ENCODE measurements at regions not wholly inside any gene's neighbourhood (a gene's known extent, or its start where the extent isn't known, plus 50 kb on each side); places are given as distances from the start of the nearest gene placed in this dataset.

GRCh38 chr17:36761203-36761950 is 160.0 kb downstream of the MRM1 start:
- DNase-seq (no peak), ATAC-seq (replicated peaks) (no peak)
- no peak overlapping the region for H3K27ac Mint-ChIP-seq
- no peaks in the 10 kb centered on the region for H3K36me3 Mint-ChIP-seq (ENCODE audit: insufficient read depth)
- peaks cover 3 to 4% of the 10 kb centered on the region in 2 donors for H3K27me3 Mint-ChIP-seq
- H3K9me3 Mint-ChIP-seq: no peaks in the 10 kb centered on the region
- no peak overlapping the region for H3K4me3 Mint-ChIP-seq
- peaks cover 8 to 9% of the 10 kb centered on the region in 2 donors for H3K4me1 Mint-ChIP-seq (ENCODE audit: low read depth in 2 of 2)

- Mint-ChIP-seq H3K27me3 (peaks cover 13 to 34% of the 10 kb centered on the region in 2 donors), H3K4me1 (ENCODE audit: low read depth in 2 of 2) (peaks cover 8 to 9% of the 10 kb centered on the region in 2 donors), H3K27ac (no peak overlapping the region), H3K36me3 (ENCODE audit: insufficient read depth) (no peaks in the 10 kb centered on the region), H3K4me3 (no peak overlapping the region), H3K9me3 (no peaks in the 10 kb centered on the region)
- no peak for DNase-seq
- no peak for ATAC-seq (replicated peaks)
Measured at GRCh38 chr17:36765436-36766043, 164.2 kb downstream of the MRM1 start.

- DNase-seq (no peak), ATAC-seq (replicated peaks) (no peak)
- no peak overlapping the region for H3K27ac Mint-ChIP-seq
- no peak overlapping the region for H3K4me3 Mint-ChIP-seq
- peaks cover 31 to 56% of the 10 kb centered on the region in 2 donors for H3K27me3 Mint-ChIP-seq
- H3K9me3 Mint-ChIP-seq: no peaks in the 10 kb centered on the region
- H3K4me1 Mint-ChIP-seq (ENCODE audit: low read depth in 2 of 2): peaks cover 4% of the 10 kb centered on the region in 2 donors
- no peaks in the 10 kb centered on the region for H3K36me3 Mint-ChIP-seq (ENCODE audit: insufficient read depth)
Measured at GRCh38 chr17:36768394-36768793, 167.0 kb downstream of the MRM1 start.

- peaks cover 39 to 76% of the 10 kb centered on the region in 2 donors for H3K27me3 Mint-ChIP-seq
- H3K9me3 Mint-ChIP-seq: peaks cover 0 to 1% of the 10 kb centered on the region in 2 donors
- no peak overlapping the region for H3K27ac Mint-ChIP-seq
- H3K4me1 Mint-ChIP-seq (ENCODE audit: low read depth in 2 of 2): no peaks in the 10 kb centered on the region
- H3K36me3 Mint-ChIP-seq (ENCODE audit: insufficient read depth): no peaks in the 10 kb centered on the region
- no peak for ATAC-seq (replicated peaks)
- no peak overlapping the region for H3K4me3 Mint-ChIP-seq
- no peak for DNase-seq
Measured at GRCh38 chr17:36773039-36773438, 164.2 kb upstream of the LHX1 start.

- H3K27me3 Mint-ChIP-seq: peaks cover 49 to 90% of the 10 kb centered on the region in 2 donors
- no peaks in the 10 kb centered on the region for H3K36me3 Mint-ChIP-seq (ENCODE audit: insufficient read depth)
- DNase-seq (no peak), ATAC-seq (replicated peaks) (no peak)
- no peak overlapping the region for H3K4me3 Mint-ChIP-seq
- H3K9me3 Mint-ChIP-seq: peaks cover 0 to 1% of the 10 kb centered on the region in 2 donors
- no peaks in the 10 kb centered on the region for H3K4me1 Mint-ChIP-seq (ENCODE audit: low read depth in 2 of 2)
- no peak overlapping the region for H3K27ac Mint-ChIP-seq
Measured at GRCh38 chr17:36777118-36777517, 160.2 kb upstream of the LHX1 start.

GRCh38 chr17:36778448-36778847 is 158.8 kb upstream of the LHX1 start:
- Mint-ChIP-seq H3K4me3 (no peak overlapping the region), H3K27ac (no peak overlapping the region), H3K4me1 (ENCODE audit: low read depth in 2 of 2) (no peaks in the 10 kb centered on the region), H3K9me3 (peaks cover 0 to 1% of the 10 kb centered on the region in 2 donors), H3K27me3 (peaks cover 50 to 92% of the 10 kb centered on the region in 2 donors), H3K36me3 (ENCODE audit: insufficient read depth) (peaks cover 2% of the 10 kb centered on the region)
- DNase-seq (no peak), ATAC-seq (replicated peaks) (no peak)

- Mint-ChIP-seq H3K4me1 (ENCODE audit: low read depth in 2 of 2) (no peaks in the 10 kb centered on the region), H3K27me3 (peaks cover 61 to 93% of the 10 kb centered on the region in 2 donors), H3K4me3 (no peak overlapping the region), H3K9me3 (peaks cover 0 to 1% of the 10 kb centered on the region in 2 donors), H3K27ac (no peak overlapping the region), H3K36me3 (ENCODE audit: insufficient read depth) (peaks cover 2% of the 10 kb centered on the region)
- no peak for ATAC-seq (replicated peaks)
- DNase-seq: no peak
Measured at GRCh38 chr17:36779550-36779949, 157.7 kb upstream of the LHX1 start.

- DNase-seq (no peak), ATAC-seq (replicated peaks) (no peak)
- Mint-ChIP-seq H3K27ac (no peak overlapping the region), H3K27me3 (peaks cover 47 to 75% of the 10 kb centered on the region in 2 donors), H3K36me3 (ENCODE audit: insufficient read depth) (peaks cover 2% of the 10 kb centered on the region), H3K4me3 (no peak overlapping the region), H3K4me1 (ENCODE audit: low read depth in 2 of 2) (no peaks in the 10 kb centered on the region), H3K9me3 (no peaks in the 10 kb centered on the region)
Measured at GRCh38 chr17:36784633-36785032, 152.6 kb upstream of the LHX1 start.

GRCh38 chr17:36786867-36787266 is 150.4 kb upstream of the LHX1 start:
- Mint-ChIP-seq H3K27me3 (peaks cover 66 to 75% of the 10 kb centered on the region in 2 donors), H3K4me1 (ENCODE audit: low read depth in 2 of 2) (no peaks in the 10 kb centered on the region), H3K4me3 (no peak overlapping the region), H3K9me3 (no peaks in the 10 kb centered on the region), H3K36me3 (ENCODE audit: insufficient read depth) (peaks cover 2% of the 10 kb centered on the region), H3K27ac (no peak overlapping the region)
- DNase-seq (no peak), ATAC-seq (replicated peaks) (no peak)

- no peak overlapping the region for H3K4me3 Mint-ChIP-seq
- no peaks in the 10 kb centered on the region for H3K4me1 Mint-ChIP-seq (ENCODE audit: low read depth in 2 of 2)
- ATAC-seq (replicated peaks): no peak
- H3K27ac Mint-ChIP-seq: no peak overlapping the region
- H3K9me3 Mint-ChIP-seq: no peaks in the 10 kb centered on the region
- H3K27me3 Mint-ChIP-seq: peaks cover 37 to 51% of the 10 kb centered on the region in 2 donors
- H3K36me3 Mint-ChIP-seq (ENCODE audit: insufficient read depth): no peaks in the 10 kb centered on the region
- DNase-seq: no peak
Measured at GRCh38 chr17:36791150-36791941, 145.9 kb upstream of the LHX1 start.

- no peak overlapping the region for H3K4me3 Mint-ChIP-seq
- no peak overlapping the region for H3K27ac Mint-ChIP-seq
- no peaks in the 10 kb centered on the region for H3K9me3 Mint-ChIP-seq
- ATAC-seq (replicated peaks) (no peak), DNase-seq (no peak)
- H3K36me3 Mint-ChIP-seq (ENCODE audit: insufficient read depth): no peaks in the 10 kb centered on the region
- H3K27me3 Mint-ChIP-seq: peaks cover 31 to 44% of the 10 kb centered on the region in 2 donors
- no peaks in the 10 kb centered on the region for H3K4me1 Mint-ChIP-seq (ENCODE audit: low read depth in 2 of 2)
Measured at GRCh38 chr17:36791942-36792475, 145.3 kb upstream of the LHX1 start.

GRCh38 chr17:36792849-36793248 is 144.4 kb upstream of the LHX1 start:
- H3K4me3 Mint-ChIP-seq: no peak overlapping the region
- no peaks in the 10 kb centered on the region for H3K9me3 Mint-ChIP-seq
- no peak for ATAC-seq (replicated peaks)
- no peaks in the 10 kb centered on the region for H3K36me3 Mint-ChIP-seq (ENCODE audit: insufficient read depth)
- DNase-seq: no peak
- peaks cover 31 to 39% of the 10 kb centered on the region in 2 donors for H3K27me3 Mint-ChIP-seq
- H3K4me1 Mint-ChIP-seq (ENCODE audit: low read depth in 2 of 2): no peaks in the 10 kb centered on the region
- H3K27ac Mint-ChIP-seq: no peak overlapping the region

GRCh38 chr17:36793976-36794375 is 143.3 kb upstream of the LHX1 start:
- no peaks in the 10 kb centered on the region for H3K4me1 Mint-ChIP-seq (ENCODE audit: low read depth in 2 of 2)
- ATAC-seq (replicated peaks) (no peak), DNase-seq (no peak)
- H3K27ac Mint-ChIP-seq: no peak overlapping the region
- peaks cover 31 to 39% of the 10 kb centered on the region in 2 donors for H3K27me3 Mint-ChIP-seq
- no peak overlapping the region for H3K4me3 Mint-ChIP-seq
- H3K36me3 Mint-ChIP-seq (ENCODE audit: insufficient read depth): no peaks in the 10 kb centered on the region
- no peaks in the 10 kb centered on the region for H3K9me3 Mint-ChIP-seq
